Urothelium cell line (cell line): ENCODE measurements at regions not wholly inside any gene's neighbourhood (a gene's known extent, or its start where the extent isn't known, plus 50 kb on each side); places are given as distances from the start of the nearest gene placed in this dataset.
"Not testable (repeated sequence)": the region's sequence is repeated elsewhere in the genome, so short reads cannot be mapped to it uniquely, and the experiment has no call there.

Experiments used
- DNase-seq: peaks from one replicate; pipeline ENCODE4 v3.0.0; 2011; ENCODE audit warnings: low spot score, mixed read lengths
- FAIRE-seq: peaks from 2 replicates; lab custom pipeline; 2011; peaks lifted over from hg19 to GRCh38; lab: Jason Lieb, UNC

DNA sequence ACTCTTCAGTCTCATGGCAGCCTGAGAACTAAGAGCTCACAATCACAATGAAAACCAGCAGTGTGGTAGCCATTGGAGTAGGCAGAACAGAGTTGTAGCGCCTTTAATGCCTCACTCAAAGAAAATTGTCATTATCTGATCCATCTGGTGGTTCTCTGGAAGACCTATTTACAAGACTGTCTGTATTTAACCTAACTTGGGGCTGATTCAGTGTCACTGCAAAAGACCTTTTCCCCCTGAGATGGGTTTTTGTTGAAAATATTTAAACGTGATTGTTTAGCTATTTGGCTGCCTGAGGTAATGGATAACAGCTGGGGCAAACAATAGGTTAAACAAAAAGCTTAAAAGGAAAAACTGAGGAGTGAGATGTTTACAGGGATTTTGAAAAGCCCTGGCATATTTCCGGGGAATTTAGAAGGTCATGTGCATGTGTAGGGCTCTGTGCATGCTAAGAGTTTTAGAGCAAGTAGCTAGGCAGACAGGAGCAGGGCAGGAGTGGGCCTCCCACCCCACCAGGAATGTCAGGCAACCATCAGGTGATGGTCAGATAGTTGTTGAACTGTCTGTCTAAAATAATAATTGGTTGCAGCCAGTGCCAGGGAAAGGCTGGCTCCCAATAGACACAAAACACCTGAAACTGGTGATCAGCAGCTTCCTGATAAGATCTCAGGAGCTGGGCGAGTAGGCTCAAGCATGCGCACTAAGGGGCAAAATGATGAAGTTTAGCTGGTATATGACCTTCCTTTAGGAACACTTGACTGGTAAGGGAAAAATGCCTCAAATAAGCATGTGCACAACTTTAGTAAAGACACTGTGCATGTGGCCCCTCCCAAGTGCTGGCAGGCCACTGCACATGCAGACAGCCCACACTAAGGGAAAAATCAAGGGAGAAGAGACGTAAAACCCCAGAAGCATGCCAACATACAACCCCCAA is 70.8 kb upstream of the AKIRIN2 start:
- FAIRE-seq: no peak
- DNase-seq: no peak

DNA sequence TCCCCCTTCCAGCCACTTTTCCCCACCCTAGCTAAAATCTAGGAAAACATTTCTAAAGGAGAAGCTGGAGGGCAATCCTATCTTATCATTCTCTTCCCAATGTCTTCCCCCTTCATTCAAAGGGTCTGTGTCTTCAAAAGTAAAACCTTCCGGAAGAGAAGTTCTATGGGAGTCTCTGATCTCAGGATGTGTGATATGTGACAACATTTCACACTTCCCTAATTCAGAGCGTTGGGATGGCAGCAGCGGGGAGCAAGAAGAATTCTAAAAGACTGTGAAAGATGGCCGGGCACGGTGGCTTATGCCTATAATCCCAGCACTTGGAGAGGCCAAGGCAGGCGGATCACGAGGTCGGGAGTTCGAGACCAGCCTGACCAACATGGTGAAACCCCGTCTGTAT is 65.4 kb upstream of the AKIRIN2 start:
- FAIRE-seq (no peak), DNase-seq (no peak)

DNA sequence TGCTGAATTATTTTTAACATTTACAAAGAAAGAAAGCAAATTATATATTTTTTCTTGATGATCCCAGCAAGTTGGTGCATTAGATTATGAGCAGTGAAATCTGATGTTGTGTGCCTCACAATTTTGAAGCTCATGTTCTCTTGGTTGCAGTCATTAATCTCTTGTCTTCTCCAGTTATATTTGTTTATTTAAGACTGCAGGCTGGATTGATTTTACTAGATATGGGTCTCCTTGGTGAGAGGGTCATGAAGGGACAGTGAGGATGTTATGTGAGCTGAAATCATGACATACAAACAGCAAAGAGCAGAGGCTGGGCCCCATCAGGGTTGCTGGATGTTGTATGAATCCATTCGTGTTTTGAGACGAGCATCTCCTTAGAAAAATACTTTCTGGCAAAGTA is 64.2 kb upstream of the AKIRIN2 start:
- no peak for DNase-seq
- FAIRE-seq: no peak

DNA sequence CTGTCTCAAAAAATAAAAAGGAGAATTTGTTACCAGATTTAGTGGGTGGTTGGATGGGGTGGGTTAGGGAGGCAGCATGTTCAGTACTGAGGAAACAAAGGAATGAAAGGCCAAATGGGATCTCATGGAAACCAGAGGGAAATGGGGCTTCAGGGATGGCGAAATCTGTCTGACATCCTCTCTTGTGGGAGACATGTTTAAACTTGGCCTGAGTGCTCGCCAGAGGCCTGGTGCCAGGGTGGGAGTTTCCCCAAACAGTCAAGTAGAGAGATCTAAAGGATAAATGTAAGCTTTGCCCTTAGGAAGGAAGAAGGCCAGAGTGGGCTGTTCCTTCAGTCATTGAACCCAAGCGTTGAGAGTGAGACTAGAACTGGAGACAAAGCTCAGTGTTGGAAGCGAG is 61.9 kb upstream of the AKIRIN2 start:
- FAIRE-seq (no peak), DNase-seq (no peak)

DNA sequence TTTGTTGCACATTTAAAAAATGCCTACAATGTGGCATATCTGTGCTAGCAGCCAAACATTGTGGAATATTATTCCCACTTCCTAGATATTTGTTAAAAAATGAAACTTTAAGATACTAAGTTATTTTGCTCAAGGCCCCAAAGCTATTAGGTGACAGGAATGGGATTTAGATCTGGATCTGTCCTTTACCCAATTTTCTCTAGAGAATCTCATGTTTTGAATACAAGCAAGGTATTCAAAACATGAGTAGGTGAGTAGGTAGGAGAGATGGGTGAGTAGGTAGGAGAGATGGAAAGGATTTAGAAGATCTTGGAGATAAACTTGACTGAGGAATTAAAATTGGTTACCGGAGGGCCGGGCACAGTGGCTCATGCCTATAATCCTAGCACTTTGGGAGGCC is 61.2 kb upstream of the AKIRIN2 start:
- no peak for FAIRE-seq
- DNase-seq: no peak

DNA sequence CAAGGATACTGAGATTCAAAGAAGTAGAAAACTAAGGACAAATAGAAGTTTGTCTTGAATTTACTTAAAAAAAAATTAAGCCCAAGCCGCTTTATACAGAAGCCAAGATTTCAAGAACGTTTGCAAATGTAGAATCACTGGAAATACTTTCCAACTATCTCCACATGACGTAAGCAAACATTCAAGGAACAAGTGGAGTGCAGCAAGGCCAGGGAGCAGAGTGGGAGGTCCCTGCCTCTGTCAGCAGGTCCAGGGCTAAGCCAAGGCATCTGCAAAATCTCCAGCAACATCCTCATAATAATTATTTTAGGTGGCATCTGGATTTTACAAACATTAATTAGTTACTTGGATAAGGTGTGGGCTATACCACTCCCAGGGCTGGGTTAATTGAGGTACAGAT is 60.1 kb upstream of the AKIRIN2 start:
- DNase-seq: no peak
- no peak for FAIRE-seq

DNA sequence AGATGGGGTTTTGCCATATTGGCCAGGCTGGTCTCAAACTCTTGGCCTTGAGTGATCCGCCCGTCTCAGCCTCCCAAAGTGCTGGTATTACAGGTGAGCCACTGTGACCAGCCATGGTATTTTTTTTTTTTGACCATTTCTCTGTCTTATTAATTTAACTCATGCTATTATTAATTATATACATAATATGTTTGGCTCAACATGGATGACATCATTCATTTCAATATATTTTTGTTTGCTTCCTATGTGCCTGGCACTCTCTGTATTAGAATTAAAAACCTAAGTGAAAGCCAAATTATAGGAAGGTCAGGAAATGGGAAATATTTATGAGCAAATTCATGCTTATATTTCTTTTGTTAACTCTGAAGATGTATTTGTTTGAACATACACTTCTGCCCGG is 55.8 kb upstream of the AKIRIN2 start:
- FAIRE-seq: no peak
- DNase-seq: no peak

DNA sequence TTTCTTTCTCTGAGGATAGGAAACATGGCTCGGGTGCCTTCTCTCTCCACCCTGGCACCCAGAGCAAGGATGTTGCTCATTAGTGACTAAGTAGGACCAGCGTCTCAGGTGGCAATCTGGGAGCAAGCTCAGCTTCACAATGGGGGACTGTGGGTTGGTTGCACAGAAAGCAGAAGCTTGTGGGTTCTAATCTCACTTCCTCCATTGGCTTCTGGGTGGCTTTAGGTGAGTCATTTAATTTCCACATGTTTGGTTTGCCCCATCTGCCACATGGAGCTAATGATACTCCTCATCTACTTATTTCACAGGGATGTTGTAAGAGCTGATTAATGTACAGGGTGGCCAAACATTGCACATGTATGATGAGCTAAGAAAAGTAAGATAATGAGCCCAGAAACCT is 54.8 kb upstream of the AKIRIN2 start:
- FAIRE-seq (no peak), DNase-seq (no peak)

DNA sequence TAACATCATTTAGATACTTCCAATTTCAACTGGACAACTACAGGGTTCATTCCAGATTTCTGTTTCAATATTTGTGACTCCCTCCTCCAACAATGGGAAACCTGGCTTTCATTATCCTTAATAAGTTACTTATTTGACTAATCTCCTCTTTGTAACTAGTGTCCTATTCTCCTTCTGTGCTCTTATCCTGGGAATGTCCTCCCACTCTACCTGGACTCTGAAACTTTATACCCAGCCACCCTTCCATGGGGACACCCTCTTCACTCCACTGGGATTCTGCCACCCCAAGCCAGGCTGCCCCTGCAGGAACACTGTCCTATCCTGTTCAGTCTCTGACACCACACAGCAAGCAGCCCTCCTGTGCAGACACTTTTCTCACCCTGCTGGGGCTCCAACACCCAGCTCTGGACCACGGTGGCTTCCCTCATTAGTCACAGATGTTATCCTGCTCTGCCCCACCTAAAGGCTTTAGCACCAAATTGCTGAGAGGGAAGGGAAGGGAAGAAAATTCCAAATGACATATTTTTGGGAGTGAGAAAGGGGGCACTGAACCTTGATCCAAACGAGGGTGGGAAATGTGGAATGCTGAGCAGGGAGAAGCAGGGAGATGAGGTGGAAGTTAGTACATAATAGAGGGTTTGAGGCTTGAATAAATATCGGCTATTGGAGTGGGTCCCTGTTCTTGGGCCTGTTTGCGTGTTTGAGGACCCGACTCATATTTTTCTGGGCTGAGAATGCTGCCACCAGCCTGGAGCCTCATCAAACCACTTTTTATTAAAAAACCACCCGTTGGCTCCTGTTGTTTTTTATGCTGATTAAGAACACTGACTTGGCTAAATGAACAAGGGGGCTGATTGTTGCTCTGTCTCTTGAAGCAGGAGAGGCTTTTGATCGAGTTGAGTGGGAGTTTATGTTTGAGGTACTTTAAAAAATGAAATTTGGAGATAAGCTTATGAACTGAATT is 54.0 kb upstream of the AKIRIN2 start:
- FAIRE-seq (no peak), DNase-seq (no peak)

DNA sequence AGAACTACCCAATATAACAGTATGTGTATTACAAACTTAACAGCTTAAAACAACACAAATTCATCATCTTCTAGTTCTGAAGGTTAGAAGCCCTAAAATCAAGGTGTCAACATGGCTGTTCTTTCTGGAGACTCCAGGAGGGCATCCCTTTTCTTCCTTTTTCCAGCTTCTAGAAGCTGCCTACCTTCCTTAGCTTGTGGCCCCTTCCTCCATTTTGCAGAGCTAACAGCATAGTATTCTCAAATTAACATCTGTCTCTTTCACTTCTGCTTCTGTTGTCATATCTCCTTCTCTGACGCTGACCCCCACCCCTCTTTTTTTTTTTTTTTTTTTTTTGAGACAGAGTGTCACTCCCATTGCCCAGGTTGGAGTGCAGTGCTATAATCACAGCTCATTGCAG is 52.8 kb upstream of the AKIRIN2 start:
- no peak for DNase-seq
- FAIRE-seq: no peak

DNA sequence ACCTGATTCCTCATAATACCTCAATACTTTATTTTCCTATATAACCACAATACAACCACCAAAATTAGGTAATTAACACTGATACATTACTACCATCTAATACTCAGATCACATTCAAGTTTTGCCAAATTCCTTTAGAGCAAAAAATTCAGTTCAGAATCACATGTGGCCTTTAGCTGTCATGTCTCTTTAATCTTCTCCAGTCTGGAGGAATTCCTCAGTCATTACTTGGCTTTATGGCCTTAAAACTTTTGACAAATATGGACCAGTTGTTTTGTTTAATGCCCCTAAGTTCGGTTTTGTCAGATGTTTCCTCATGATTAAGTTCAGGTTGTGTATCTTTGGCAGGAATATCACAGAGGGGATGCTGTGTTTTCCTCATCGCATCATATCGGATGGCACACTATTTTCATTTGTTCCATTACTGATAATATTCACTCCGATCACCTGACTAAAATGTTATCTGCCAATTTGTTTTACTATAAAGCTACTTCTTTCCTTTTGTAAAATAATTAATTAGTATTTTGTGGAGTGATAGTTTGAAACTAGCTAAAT is 51.2 kb upstream of the AKIRIN2 start:
- FAIRE-seq: no peak
- DNase-seq: no peak

DNA sequence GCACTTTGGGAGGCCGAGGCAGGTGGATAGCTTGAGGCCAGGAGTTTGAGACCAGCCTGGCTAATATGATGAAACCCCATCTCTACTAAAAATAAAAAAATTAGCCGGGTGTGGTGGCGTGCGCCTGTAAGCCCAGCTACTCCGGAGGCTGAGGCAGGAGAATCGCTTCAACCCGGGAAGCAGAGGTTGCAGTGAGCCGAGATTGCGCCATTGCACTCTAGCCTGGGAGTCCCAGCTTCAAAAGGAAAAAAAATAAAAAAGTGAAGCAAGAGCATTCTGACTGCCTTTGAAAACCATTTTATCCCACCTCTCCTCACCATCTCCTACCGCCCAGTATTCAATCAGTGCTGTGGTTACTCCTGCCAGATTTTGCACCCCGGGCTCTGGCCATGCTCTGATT is 50.5 kb upstream of the AKIRIN2 start:
- not testable (repeated sequence) for FAIRE-seq, DNase-seq
